PC-9 (cell line): ENCODE measurements at regions not wholly inside any gene's neighbourhood (a gene's known extent, or its start where the extent isn't known, plus 50 kb on each side); places are given as distances from the start of the nearest gene placed in this dataset.

Source experiments
- BruUV-seq: library from RNA; stranded (reverse); fragments of 400-500 nt; replicated peaks from 2 replicates; lab custom pipeline; 2021; lab: Mats Ljungman, UMichigan
- CTCF ChIA-PET: fragments of 300-600 bp; sonication (Branson Sonifier 250); formaldehyde crosslinking; loops from one replicate; lab custom pipeline; 2022; ENCODE audit warnings: antibody characterized with exemption; lab: Charles Lee
- POLR2A ChIA-PET: fragments of 300-600 bp; sonication (Branson Sonifier 250); formaldehyde crosslinking; loops from one replicate; lab custom pipeline; 2022; ENCODE audit warnings: antibody characterized with exemption; ENCODE audit not compliant: unreplicated experiment; lab: Charles Lee
- DNase-seq, 2 experiments: peaks; one replicate each; pipeline versions ENCODE4 v3.0.0 to v3.0.0-alpha.2; 2015 to 2022; ENCODE audit warnings: mixed read lengths in 1 of 2
- H2AFZ ChIP-seq: fragments of 200-600 bp; sonication (generic); 2 replicates; pipeline ENCODE4 v1.8.1; 2017; ENCODE audit warnings: antibody characterized with exemption
- H3F3A ChIP-seq: fragments of 200-600 bp; sonication (generic); 2 replicates; pipeline ENCODE4 v1.8.1; 2017; ENCODE audit warnings: antibody characterized with exemption, mild to moderate bottlenecking, low read depth; ENCODE audit not compliant: insufficient read depth
- H3K27ac ChIP-seq: fragments of 200-600 bp; sonication (generic); 2 replicates; pipeline ENCODE4 v1.6.1; 2016; ENCODE audit warnings: mixed run types
- H3K27me3 ChIP-seq: fragments of 200-600 bp; sonication (generic); 2 replicates; pipeline ENCODE4 v1.6.1; 2016; ENCODE audit warnings: low read depth, mixed run types; ENCODE audit not compliant: insufficient read depth
- H3K36me3 ChIP-seq: fragments of 200-600 bp; sonication (generic); 2 replicates; pipeline ENCODE4 v1.6.1; 2016; ENCODE audit warnings: low read depth, mixed run types
- H3K4me1 ChIP-seq: fragments of 200-600 bp; sonication (generic); replicated peaks from 2 replicates; pipeline ENCODE4 v1.6.1; 2016; ENCODE audit warnings: mixed run types; ENCODE audit not compliant: insufficient read depth
- H3K4me2 ChIP-seq: fragments of 200-600 bp; sonication (generic); 2 replicates; pipeline ENCODE4 v1.6.1; 2017; ENCODE audit warnings: mixed run types
- H3K4me3 ChIP-seq: fragments of 200-600 bp; sonication (generic); 2 replicates; pipeline ENCODE4 v1.6.1; 2016; ENCODE audit warnings: mixed run types
- H3K79me2 ChIP-seq: fragments of 200-600 bp; sonication (generic); 2 replicates; pipeline ENCODE4 v1.6.1; 2017; ENCODE audit warnings: low read depth, mixed run types
- H3K9me2 ChIP-seq: fragments of 200-600 bp; sonication (generic); 2 replicates; pipeline ENCODE4 v1.8.1; 2017; ENCODE audit warnings: mild to moderate bottlenecking; ENCODE audit not compliant: insufficient read depth
- H3K9me3 ChIP-seq: fragments of 200-600 bp; sonication (generic); 2 replicates; pipeline ENCODE4 v1.8.1; 2016; ENCODE audit warnings: low read depth; ENCODE audit not compliant: insufficient read depth
- H4K20me1 ChIP-seq: fragments of 200-600 bp; sonication (generic); 2 replicates; pipeline ENCODE4 v1.8.1; 2017; ENCODE audit not compliant: insufficient read depth
- EZH2 ChIP-seq: fragments of 200-600 bp; sonication (generic); IDR thresholded peaks from 2 replicates; pipeline ENCODE4 v1.8.0; 2017; ENCODE audit warnings: antibody characterized with exemption, low read depth
- intact Hi-C: fragments of 100-400 bp; cut with micrococcal nuclease; formaldehyde crosslinking; loops from one replicate; pipeline ENCODE4 v1.10.0; 2022; ENCODE audit not compliant: unreplicated experiment
- TF ChIP-seq, protein P1 (sequence below): fragments of 200-600 bp; sonication (generic); conservative IDR thresholded peaks from 2 replicates; pipeline ENCODE4 v1.6.1; 2017; ENCODE audit warnings: mixed run types, antibody characterized with exemption, mild to moderate bottlenecking, moderate library complexity

DNA sequence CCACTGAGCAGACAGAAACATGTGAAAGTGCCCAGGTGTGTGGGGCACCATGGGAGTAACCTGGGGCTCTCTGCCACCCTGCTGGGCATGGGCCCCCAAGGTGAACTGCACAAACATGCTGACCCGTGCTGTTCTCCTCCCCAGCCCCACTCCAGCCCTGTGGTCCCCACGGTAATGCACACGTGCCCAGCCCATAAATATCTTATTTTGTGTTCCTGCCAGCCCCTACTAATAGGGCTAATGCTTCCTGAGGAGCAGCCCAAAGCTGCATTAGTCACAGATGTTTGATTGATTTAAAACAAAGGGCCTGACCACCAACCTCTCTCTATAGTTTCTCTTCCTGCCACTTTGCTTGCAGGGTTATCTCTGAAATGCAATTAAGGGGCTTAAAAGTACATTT is 95.4 kb downstream of the ABHD5 start:
- POLR2A ChIA-PET, result interaction anchor here (0.5 kb wide), 1 partner anchor 143 kb away, joined by 5 read pairs; no protein-coding TSS in a partner anchor
- no peaks in the 10 kb centered on the region for H3K27me3 ChIP-seq
- H3K79me2 ChIP-seq, result no peaks in the 10 kb centered on the region
- no peaks in the 10 kb centered on the region for H3K9me2 ChIP-seq
- no peaks in the 10 kb centered on the region for H4K20me1 ChIP-seq
- H3K9me3 ChIP-seq, result no peaks in the 10 kb centered on the region
- H2AFZ ChIP-seq, result no peak overlapping the region
- TF ChIP-seq, protein P1, sequence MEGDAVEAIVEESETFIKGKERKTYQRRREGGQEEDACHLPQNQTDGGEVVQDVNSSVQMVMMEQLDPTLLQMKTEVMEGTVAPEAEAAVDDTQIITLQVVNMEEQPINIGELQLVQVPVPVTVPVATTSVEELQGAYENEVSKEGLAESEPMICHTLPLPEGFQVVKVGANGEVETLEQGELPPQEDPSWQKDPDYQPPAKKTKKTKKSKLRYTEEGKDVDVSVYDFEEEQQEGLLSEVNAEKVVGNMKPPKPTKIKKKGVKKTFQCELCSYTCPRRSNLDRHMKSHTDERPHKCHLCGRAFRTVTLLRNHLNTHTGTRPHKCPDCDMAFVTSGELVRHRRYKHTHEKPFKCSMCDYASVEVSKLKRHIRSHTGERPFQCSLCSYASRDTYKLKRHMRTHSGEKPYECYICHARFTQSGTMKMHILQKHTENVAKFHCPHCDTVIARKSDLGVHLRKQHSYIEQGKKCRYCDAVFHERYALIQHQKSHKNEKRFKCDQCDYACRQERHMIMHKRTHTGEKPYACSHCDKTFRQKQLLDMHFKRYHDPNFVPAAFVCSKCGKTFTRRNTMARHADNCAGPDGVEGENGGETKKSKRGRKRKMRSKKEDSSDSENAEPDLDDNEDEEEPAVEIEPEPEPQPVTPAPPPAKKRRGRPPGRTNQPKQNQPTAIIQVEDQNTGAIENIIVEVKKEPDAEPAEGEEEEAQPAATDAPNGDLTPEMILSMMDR, result no peak
- TF ChIP-seq EZH2, result no peak
- CTCF ChIA-PET, result no interaction called here
- H3K27ac ChIP-seq, result no peak overlapping the region
- H3K4me3 ChIP-seq, result no peak overlapping the region
- H3K4me2 ChIP-seq, result no peak overlapping the region
- no peaks in the 10 kb centered on the region for H3K36me3 ChIP-seq
- intact Hi-C loops, result no loop called here
- BruUV-seq, result no TSS peak
- H3K4me1 ChIP-seq, result no peaks in the 10 kb centered on the region
- H3F3A ChIP-seq, result no peaks in the 10 kb centered on the region
- DNase-seq, result no peak

DNA sequence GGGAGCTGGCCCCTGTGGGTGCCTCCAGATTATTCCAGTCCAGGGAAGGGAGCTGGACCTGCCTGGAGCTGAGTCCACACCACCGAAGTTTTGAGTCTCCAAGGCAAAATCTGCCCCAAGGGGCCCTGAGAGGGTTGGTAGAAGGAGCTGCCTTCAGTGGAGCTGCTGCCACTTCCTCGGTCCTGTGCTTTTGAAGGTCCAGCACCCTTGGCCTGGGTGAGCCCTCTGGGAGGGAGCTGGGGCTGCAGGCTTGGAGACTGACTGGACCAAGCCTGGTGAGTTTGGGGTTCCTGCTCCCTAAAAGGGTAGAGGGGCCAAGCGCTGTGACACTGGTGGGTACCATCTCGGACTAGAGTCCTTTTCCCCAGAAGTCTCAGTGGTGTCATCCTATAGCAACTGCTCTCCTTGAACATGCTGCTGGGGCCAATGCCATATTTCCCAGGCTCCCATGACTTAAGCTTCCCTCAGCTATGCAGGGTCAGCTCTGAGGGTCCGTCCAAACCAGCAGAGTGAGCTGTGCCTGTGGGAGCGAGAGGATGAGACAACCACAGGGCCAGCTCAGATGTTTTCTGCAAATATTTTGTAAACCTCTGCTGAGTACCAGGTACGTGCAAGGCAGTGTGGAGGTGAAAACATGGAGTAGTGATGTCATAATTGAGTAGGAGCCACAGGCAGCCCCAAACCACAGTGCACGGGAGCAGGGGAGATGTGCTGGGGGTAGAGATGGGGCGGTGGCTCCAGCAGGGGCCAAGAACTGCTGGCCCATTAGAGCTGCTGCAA is 96.0 kb downstream of the ABHD5 start:
- Histone ChIP-seq H3F3A (no peaks in the 10 kb centered on the region), H2AFZ (no peak overlapping the region), H3K9me3 (no peaks in the 10 kb centered on the region), H3K9me2 (no peaks in the 10 kb centered on the region), H4K20me1 (no peaks in the 10 kb centered on the region), H3K4me3 (no peak overlapping the region), H3K4me1 (no peaks in the 10 kb centered on the region), H3K4me2 (no peak overlapping the region), H3K79me2 (no peaks in the 10 kb centered on the region), H3K27me3 (no peaks in the 10 kb centered on the region), H3K36me3 (no peaks in the 10 kb centered on the region), H3K27ac (no peak overlapping the region)
- no peak for DNase-seq
- CTCF ChIA-PET, result no interaction called here
- POLR2A ChIA-PET, result interaction anchor here (0.5 kb wide), 1 partner anchor 143 kb away, joined by 5 read pairs; no protein-coding TSS in a partner anchor
- no TSS peak for BruUV-seq
- no peak for TF ChIP-seq EZH2
- TF ChIP-seq, protein P1, result no peak
- intact Hi-C loops, result no loop called here

DNA sequence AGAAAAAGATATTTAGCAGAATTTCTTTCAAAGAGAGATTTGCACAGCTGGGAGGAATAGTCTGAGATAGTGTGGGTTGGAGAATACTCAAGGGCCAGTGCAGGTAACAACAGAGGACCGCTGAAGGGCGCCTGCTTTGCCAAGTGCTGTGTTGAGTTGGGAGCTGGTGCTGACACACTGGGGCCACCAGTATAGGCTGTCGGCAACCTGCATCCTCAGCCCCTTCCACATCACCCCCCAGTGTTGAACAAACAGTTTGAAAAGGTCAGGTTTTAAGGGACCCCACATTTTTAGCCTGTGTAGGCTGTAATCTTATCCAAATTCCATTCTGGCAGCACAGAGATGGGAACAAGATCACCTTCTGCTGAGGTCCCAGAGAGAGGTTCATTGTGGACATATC is 96.6 kb downstream of the ABHD5 start:
- no peak overlapping the region for H3K4me2 ChIP-seq
- H3K9me2 ChIP-seq, result no peaks in the 10 kb centered on the region
- no peak overlapping the region for H2AFZ ChIP-seq
- POLR2A ChIA-PET, result no interaction called here
- no peaks in the 10 kb centered on the region for H3K36me3 ChIP-seq
- BruUV-seq, result no TSS peak
- H3K79me2 ChIP-seq, result no peaks in the 10 kb centered on the region
- no peaks in the 10 kb centered on the region for H3K4me1 ChIP-seq
- CTCF ChIA-PET, result no interaction called here
- H3K27me3 ChIP-seq, result no peaks in the 10 kb centered on the region
- no peaks in the 10 kb centered on the region for H3F3A ChIP-seq
- no peak for TF ChIP-seq EZH2
- TF ChIP-seq, protein P1, result no peak
- H3K9me3 ChIP-seq, result no peaks in the 10 kb centered on the region
- no peak overlapping the region for H3K4me3 ChIP-seq
- intact Hi-C loops, result no loop called here
- no peak for DNase-seq
- H4K20me1 ChIP-seq, result no peaks in the 10 kb centered on the region
- no peak overlapping the region for H3K27ac ChIP-seq
